GM23338 (cell line): ENCODE measurements at regions not wholly inside any gene's neighbourhood (a gene's known extent, or its start where the extent isn't known, plus 50 kb on each side); places are given as distances from the start of the nearest gene placed in this dataset.

Experiments used
- ATAC-seq: fragments of 200-7000 bp; cut with Tn5 transposase; 3 replicates; pipeline ENCODE4 v1.9.1; 2020
- DNase-seq: peaks from one replicate; pipeline ENCODE4 v3.0.0-alpha.2; 2015; ENCODE audit warnings: low spot score
- H2AFZ ChIP-seq: fragments of 200-600 bp; sonication (generic); 2 replicates; pipeline ENCODE4 v1.8.0; 2016; ENCODE audit warnings: antibody characterized with exemption, mild to moderate bottlenecking, moderate library complexity
- H3F3A ChIP-seq: fragments of 200-600 bp; sonication (generic); replicated peaks from 2 replicates; pipeline ENCODE4 v1.8.0; 2017; ENCODE audit warnings: antibody characterized with exemption, mixed run types, low read depth
- H3K27ac ChIP-seq: fragments of 200-600 bp; sonication (generic); 2 replicates; pipeline ENCODE4 v1.6.1; 2016; ENCODE audit warnings: low read depth
- H3K27me3 ChIP-seq: fragments of 200-600 bp; sonication (generic); 2 replicates; pipeline ENCODE4 v1.8.0; 2016; ENCODE audit warnings: mild to moderate bottlenecking, mixed run types, moderate library complexity; ENCODE audit not compliant: insufficient read depth
- H3K36me3 ChIP-seq: fragments of 200-600 bp; sonication (generic); 2 replicates; pipeline ENCODE4 v1.8.0; 2016; ENCODE audit warnings: mild to moderate bottlenecking; ENCODE audit not compliant: insufficient read depth
- H3K4me1 ChIP-seq: fragments of 200-600 bp; sonication (generic); 2 replicates; pipeline ENCODE4 v1.8.0; 2016; ENCODE audit warnings: mild to moderate bottlenecking, moderate library complexity; ENCODE audit not compliant: insufficient read depth
- H3K4me2 ChIP-seq: fragments of 200-600 bp; sonication (generic); 2 replicates; pipeline ENCODE4 v1.7.1; 2017; ENCODE audit warnings: mixed run types
- H3K4me3 ChIP-seq: fragments of 200-600 bp; sonication (generic); 2 replicates; pipeline ENCODE4 v1.6.1; 2016; ENCODE audit warnings: mixed run types
- H3K79me2 ChIP-seq: fragments of 200-600 bp; sonication (generic); replicated peaks from 2 replicates; pipeline ENCODE4 v1.8.0; 2017; ENCODE audit warnings: mild to moderate bottlenecking; ENCODE audit not compliant: insufficient read depth
- H3K9me2 ChIP-seq: fragments of 200-600 bp; sonication (generic); 2 replicates; pipeline ENCODE4 v1.8.0; 2017; ENCODE audit not compliant: insufficient read depth
- H4K20me1 ChIP-seq: fragments of 200-600 bp; sonication (generic); replicated peaks from 2 replicates; pipeline ENCODE4 v1.8.0; 2017; ENCODE audit warnings: mild to moderate bottlenecking; ENCODE audit not compliant: insufficient read depth
- H3K27ac Mint-ChIP-seq: 2 replicates; pipeline ENCODE4 v1.8.0; 2020; ENCODE audit warnings: inconsistent platforms, mild to moderate bottlenecking, moderate library complexity, mixed read lengths
- H3K27me3 Mint-ChIP-seq: 3 replicates; pipeline ENCODE4 v1.8.0; 2022; ENCODE audit warnings: low read depth, mild to moderate bottlenecking, moderate library complexity, mixed read lengths, inconsistent platforms; ENCODE audit not compliant: insufficient read depth, poor library complexity
- H3K36me3 Mint-ChIP-seq: 3 replicates; pipeline ENCODE4 v1.8.0; 2021; ENCODE audit warnings: low read depth, mild to moderate bottlenecking, inconsistent platforms, moderate library complexity, mixed read lengths
- H3K4me1 Mint-ChIP-seq: 3 replicates; pipeline ENCODE4 v1.8.0; 2020; ENCODE audit warnings: mild to moderate bottlenecking, inconsistent platforms, mixed read lengths
- H3K4me3 Mint-ChIP-seq: 3 replicates; pipeline ENCODE4 v1.8.0; 2021; ENCODE audit warnings: moderate library complexity, mild to moderate bottlenecking, inconsistent platforms, mixed read lengths
- H3K9me3 Mint-ChIP-seq: 3 replicates; pipeline ENCODE4 v1.8.0; 2020; ENCODE audit warnings: moderate library complexity, mild to moderate bottlenecking, inconsistent platforms, mixed read lengths
- CTCF ChIP-seq, 2 experiments: fragments of 200-600 bp in 1 of 2; sonication (generic) in 1 of 2; conservative IDR thresholded peaks; 2 replicates each; pipeline versions ENCODE4 v1.5.1 to v1.6.1; 2016 to 2017; ENCODE audit warnings: antibody characterized with exemption in 2 of 2, low read depth in 2 of 2, mild to moderate bottlenecking in 2 of 2, moderate library complexity in 1 of 2
- JUNB ChIP-seq: IDR thresholded peaks from one replicate; pipeline ENCODE4 v1.6.1; 2016; ENCODE audit warnings: antibody characterized with exemption; ENCODE audit not compliant: unreplicated experiment
- TF ChIP-seq, protein P1 (sequence below): fragments of 250-450 bp; sonication (Bioruptor Pico); IDR thresholded peaks from 2 replicates; pipeline ENCODE4 v1.5.0; 2020; ENCODE audit warnings: mild to moderate bottlenecking, moderate library complexity

GRCh38 chr2:16570516-16570915 lies 95.1 kb downstream of the CYRIA start (continued):
- TF ChIP-seq, protein P1, sequence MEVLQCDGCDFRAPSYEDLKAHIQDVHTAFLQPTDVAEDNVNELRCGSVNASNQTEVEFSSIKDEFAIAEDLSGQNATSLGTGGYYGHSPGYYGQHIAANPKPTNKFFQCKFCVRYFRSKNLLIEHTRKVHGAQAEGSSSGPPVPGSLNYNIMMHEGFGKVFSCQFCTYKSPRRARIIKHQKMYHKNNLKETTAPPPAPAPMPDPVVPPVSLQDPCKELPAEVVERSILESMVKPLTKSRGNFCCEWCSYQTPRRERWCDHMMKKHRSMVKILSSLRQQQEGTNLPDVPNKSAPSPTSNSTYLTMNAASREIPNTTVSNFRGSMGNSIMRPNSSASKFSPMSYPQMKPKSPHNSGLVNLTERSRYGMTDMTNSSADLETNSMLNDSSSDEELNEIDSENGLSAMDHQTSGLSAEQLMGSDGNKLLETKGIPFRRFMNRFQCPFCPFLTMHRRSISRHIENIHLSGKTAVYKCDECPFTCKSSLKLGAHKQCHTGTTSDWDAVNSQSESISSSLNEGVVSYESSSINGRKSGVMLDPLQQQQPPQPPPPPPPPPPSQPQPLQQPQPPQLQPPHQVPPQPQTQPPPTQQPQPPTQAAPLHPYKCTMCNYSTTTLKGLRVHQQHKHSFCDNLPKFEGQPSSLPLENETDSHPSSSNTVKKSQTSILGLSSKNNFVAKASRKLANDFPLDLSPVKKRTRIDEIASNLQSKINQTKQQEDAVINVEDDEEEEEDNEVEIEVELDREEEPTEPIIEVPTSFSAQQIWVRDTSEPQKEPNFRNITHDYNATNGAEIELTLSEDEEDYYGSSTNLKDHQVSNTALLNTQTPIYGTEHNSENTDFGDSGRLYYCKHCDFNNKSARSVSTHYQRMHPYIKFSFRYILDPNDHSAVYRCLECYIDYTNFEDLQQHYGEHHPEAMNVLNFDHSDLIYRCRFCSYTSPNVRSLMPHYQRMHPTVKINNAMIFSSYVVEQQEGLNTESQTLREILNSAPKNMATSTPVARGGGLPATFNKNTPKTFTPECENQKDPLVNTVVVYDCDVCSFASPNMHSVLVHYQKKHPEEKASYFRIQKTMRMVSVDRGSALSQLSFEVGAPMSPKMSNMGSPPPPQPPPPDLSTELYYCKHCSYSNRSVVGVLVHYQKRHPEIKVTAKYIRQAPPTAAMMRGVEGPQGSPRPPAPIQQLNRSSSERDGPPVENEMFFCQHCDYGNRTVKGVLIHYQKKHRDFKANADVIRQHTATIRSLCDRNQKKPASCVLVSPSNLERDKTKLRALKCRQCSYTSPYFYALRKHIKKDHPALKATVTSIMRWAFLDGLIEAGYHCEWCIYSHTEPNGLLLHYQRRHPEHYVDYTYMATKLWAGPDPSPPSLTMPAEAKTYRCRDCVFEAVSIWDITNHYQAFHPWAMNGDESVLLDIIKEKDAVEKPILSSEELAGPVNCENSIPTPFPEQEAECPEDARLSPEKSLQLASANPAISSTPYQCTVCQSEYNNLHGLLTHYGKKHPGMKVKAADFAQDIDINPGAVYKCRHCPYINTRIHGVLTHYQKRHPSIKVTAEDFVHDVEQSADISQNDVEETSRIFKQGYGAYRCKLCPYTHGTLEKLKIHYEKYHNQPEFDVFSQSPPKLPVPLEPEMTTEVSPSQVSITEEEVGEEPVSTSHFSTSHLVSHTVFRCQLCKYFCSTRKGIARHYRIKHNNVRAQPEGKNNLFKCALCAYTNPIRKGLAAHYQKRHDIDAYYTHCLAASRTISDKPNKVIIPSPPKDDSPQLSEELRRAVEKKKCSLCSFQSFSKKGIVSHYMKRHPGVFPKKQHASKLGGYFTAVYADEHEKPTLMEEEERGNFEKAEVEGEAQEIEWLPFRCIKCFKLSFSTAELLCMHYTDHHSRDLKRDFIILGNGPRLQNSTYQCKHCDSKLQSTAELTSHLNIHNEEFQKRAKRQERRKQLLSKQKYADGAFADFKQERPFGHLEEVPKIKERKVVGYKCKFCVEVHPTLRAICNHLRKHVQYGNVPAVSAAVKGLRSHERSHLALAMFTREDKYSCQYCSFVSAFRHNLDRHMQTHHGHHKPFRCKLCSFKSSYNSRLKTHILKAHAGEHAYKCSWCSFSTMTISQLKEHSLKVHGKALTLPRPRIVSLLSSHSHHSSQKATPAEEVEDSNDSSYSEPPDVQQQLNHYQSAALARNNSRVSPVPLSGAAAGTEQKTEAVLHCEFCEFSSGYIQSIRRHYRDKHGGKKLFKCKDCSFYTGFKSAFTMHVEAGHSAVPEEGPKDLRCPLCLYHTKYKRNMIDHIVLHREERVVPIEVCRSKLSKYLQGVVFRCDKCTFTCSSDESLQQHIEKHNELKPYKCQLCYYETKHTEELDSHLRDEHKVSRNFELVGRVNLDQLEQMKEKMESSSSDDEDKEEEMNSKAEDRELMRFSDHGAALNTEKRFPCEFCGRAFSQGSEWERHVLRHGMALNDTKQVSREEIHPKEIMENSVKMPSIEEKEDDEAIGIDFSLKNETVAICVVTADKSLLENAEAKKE (CRISPR knock-in tag): no peak
- TF ChIP-seq CTCF (conservative IDR thresholded peaks at IDR 0.05; ENCODE audit: low read depth in 2 of 2): no peak
- TF ChIP-seq JUNB: no peak

GRCh38 chr2:16568998-16569784 lies 96.4 kb downstream of the CYRIA start:
- peaks cover 15% of the 10 kb centered on the region for H3K9me3 Mint-ChIP-seq
- peaks cover 2% of the 10 kb centered on the region; the same call in 2 of the 3 replicates for H3K4me1 Mint-ChIP-seq
- TF ChIP-seq JUNB: no peak
- TF ChIP-seq CTCF (conservative IDR thresholded peaks at IDR 0.05; ENCODE audit: low read depth in 2 of 2): peak in 1 of 2 experiments; percentile 9; a peak in 1 of 4 replicates
- H3K36me3 ChIP-seq: no peaks in the 10 kb centered on the region
- H3F3A ChIP-seq: no peaks in the 10 kb centered on the region
- H3K4me3 ChIP-seq: no peak overlapping the region
- H3K36me3 Mint-ChIP-seq: peaks cover 11% of the 10 kb centered on the region
- H3K79me2 ChIP-seq: no peaks in the 10 kb centered on the region
- H3K4me1 ChIP-seq: no peaks in the 10 kb centered on the region
- DNase-seq: peak; percentile 32
- H3K27ac Mint-ChIP-seq: no peak overlapping the region
- no peaks in the 10 kb centered on the region for H4K20me1 ChIP-seq
- peak; percentile 59 for ATAC-seq
- no peak overlapping the region for H3K4me2 ChIP-seq
- peaks cover 2% of the 10 kb centered on the region for H3K27me3 Mint-ChIP-seq
- H2AFZ ChIP-seq: no peak overlapping the region
- H3K27ac ChIP-seq: no peak overlapping the region
- no peak overlapping the region for H3K4me3 Mint-ChIP-seq
- no peaks in the 10 kb centered on the region for H3K27me3 ChIP-seq
- no peaks in the 10 kb centered on the region for H3K9me2 ChIP-seq
